GM21390 (cell line): ENCODE measurements at regions not wholly inside any gene's neighbourhood (a gene's known extent, or its start where the extent isn't known, plus 50 kb on each side); places are given as distances from the start of the nearest gene placed in this dataset.
"Not testable (repeated sequence)": the region's sequence is repeated elsewhere in the genome, so short reads cannot be mapped to it uniquely, and the experiment has no call there.

Source experiments
- ATAC-seq: cut with Tn5 transposase; IDR thresholded peaks from one replicate; pipeline ENCODE4 v1.9.1; 2021; ENCODE audit not compliant: unreplicated experiment

DNA sequence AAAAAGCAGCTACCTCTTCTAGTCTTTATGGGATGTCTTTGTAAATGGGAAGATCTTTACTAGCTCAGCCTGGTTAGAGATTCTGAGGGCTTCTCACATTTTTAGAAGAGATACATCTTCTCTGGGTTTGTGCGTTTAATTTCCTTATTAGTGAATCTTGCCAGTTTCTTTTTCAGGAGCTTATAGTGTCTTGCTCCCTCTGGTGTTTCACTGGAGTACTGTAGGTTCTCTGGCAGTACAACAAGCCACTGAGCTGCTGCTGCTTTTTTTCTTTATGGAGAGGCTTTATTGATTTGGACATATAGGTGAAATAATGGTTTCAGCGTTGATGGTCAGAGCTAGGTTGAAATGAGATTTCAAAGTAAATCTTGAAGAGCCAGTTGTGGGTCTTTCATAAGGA, 82.9 kb downstream of the LAS1L start:
- peak; percentile 72 for ATAC-seq

DNA sequence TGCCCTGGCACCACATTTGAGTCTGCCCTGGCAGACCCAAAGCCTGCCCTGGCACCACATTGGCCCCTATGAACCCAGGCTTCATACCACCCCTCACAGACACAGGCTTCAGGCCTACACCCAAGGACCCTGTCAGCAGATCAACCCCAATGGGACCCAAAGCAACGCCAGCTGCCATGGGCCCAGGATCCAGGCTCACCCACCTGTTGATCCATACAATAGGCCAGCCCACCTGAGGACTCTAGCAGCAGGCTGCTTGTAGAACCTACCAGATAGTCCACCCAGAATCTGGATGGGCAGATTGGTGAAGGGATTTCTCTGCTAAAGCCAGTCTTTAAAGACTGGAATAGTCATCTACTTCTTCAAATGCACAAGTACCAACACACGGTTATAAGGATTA, 114.4 kb downstream of the LAS1L start:
- ATAC-seq: no peak

DNA sequence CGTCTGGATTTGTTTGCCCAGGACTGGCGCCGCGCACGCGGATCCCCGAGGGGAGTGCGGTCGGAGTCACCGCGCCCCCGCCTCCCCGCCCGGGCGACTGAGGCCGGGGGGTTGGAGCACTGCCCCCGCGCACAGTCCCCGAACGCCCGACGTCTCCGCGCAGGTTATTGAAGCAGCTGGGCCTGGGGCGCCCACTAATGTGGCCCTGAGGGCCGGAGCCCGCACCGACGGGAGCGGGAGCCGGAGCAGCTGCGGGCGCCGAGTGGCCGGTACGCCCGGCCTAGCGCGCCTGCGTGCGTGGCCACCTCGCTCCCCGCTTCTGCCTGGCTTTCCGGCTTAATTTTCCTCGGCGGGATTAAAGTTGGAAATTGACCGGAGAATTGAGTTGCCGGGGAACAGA, 126.9 kb downstream of the LAS1L start:
- not testable (repeated sequence) for ATAC-seq

DNA sequence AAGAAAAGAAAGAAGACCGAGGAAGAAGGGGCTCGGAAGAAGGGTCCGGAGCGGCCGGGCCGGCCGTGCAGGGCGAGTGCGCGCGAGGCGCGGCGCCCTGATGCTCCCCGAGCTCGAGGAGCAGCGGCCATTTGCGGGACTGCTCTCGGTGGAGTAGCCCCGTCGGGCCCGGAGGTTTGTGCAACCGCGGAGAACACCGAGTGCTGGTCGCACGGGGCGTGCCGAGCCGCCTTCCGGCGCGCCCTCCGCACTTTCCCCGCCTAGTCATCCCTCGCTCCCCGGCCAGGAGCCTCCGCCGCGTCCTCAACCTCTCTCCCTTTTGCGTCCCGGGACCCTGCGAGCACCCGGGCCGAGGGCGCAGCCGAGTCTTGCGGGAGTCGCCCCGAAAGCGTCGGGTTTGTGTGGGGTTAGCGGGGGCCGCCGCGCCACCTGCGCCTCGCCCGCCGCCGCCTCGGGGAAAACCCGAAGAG, 127.4 kb downstream of the LAS1L start:
- ATAC-seq: no peak

DNA sequence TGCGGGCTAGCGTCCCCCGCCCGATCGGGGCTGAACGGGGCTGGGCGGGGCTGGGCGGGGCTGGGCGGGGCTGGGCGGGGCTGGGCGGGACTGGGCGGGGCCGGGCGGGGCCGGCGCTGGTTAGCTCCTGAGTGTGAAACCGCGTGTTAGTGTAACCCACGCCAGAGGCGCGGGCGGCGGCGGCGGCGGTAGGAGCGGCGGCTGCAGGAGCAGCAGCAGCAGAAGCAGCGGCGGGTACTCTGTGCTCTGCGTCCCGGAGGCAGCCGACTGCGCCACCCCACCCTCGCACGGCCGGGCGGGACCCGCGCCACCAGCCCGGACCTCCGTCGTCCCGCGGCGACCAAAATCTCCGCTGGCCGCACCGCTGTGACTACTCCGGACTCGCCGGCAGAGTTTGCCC, 128.1 kb downstream of the LAS1L start:
- ATAC-seq: no peak

DNA sequence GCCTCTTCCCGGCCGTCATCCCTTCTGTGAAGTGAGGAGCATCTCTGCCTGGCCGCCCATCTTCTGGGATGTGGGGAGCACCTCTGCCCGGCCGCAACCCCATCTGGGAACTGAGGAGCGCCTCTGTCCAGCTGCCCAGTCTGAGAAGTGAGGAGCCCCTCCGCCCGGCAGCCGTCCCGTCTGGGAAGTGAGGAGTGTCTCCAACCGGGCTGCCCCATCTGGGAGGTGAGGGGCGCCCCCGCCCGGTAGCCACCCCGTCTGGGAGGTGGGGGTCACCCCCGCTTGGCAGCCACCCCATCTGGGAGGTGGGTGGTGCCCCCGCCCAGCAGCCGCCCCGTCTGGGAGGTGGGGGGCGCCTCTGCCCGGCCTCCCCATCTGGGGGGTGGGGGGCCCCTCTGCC, 142.3 kb downstream of the LAS1L start:
- no peak for ATAC-seq

DNA sequence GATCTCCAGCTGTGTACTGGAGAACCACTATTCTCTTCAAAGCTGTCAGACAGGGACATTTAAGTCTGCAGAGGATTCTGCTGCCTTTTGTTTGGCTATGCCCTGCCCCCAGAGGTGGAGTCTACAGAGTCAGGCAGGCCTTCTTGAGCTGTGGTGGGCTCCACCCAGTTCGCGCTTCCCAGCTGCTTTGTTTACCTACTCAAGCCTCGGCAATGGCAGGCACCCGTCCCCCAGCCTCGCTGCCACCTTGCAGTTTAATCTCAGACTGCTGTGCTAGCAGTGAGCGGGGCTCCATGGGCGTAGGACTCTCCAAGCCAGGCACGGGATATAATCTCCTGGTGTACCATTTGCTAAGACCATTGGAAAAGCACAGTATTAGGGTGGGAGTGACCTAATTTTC, 145.5 kb downstream of the LAS1L start:
- ATAC-seq: not testable (repeated sequence)
